Astrocyte (in vitro differentiated cells and primary cell): ENCODE measurements at regions not wholly inside any gene's neighbourhood (a gene's known extent, or its start where the extent isn't known, plus 50 kb on each side); places are given as distances from the start of the nearest gene placed in this dataset.

Source experiments
- EZH2 ChIP-seq: IDR thresholded peaks from 2 replicates; pipeline ENCODE4 v1.6.1; 2012; ENCODE audit warnings: mild to moderate bottlenecking, low read length, inconsistent platforms; ENCODE audit not compliant: insufficient read depth
- TF ChIP-seq, protein P1 (sequence below): IDR thresholded peaks from 2 replicates; pipeline ENCODE4 v1.5.1; 2011; ENCODE audit warnings: low read depth, mild to moderate bottlenecking, inconsistent platforms, low read length, moderate library complexity; ENCODE audit not compliant: insufficient read depth

DNA sequence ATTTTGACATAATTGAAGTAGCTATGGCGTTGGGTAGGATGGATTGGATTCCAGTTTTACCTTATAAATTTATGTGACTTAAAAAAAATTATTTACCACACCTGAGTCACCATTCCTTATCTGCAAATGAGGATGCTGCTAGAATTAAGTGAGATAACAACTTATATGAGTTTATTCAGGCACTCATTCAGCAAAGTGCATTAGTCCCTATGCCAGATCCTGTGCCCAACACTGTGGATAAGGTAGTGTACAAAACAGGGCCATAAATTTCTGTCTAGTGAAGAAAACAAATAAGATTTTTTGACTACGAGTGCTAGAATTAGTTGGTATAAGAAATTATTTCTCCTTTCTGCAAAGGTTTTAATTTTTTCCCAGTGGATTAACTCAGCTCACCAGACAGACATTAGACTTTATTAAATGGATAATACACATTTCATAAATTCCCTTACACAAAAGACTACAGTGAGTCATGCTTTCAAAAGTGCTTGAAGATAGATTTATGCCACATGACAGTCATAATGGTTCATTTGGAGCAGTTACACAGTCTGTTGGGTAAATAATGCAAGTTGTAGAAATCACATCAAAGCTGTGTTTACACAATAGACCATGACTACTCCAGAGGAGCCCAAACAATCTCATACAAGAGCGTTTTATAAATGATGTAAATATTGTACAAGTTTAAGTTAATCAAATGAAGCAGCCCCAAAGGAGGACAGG lies 129.9 kb upstream of the TGFBR2 start:
- TF ChIP-seq, protein P1, sequence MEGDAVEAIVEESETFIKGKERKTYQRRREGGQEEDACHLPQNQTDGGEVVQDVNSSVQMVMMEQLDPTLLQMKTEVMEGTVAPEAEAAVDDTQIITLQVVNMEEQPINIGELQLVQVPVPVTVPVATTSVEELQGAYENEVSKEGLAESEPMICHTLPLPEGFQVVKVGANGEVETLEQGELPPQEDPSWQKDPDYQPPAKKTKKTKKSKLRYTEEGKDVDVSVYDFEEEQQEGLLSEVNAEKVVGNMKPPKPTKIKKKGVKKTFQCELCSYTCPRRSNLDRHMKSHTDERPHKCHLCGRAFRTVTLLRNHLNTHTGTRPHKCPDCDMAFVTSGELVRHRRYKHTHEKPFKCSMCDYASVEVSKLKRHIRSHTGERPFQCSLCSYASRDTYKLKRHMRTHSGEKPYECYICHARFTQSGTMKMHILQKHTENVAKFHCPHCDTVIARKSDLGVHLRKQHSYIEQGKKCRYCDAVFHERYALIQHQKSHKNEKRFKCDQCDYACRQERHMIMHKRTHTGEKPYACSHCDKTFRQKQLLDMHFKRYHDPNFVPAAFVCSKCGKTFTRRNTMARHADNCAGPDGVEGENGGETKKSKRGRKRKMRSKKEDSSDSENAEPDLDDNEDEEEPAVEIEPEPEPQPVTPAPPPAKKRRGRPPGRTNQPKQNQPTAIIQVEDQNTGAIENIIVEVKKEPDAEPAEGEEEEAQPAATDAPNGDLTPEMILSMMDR, result no peak
- TF ChIP-seq EZH2, result no peak
